ENCODE measurements at regions not wholly inside any gene's neighbourhood (a gene's known extent, or its start where the extent isn't known, plus 50 kb on each side); places are given as distances from the start of the nearest gene placed in this dataset.
"Not testable (repeated sequence)": the region's sequence is repeated elsewhere in the genome, so short reads cannot be mapped to it uniquely, and the experiment has no call there.

- DNase-seq (ENCODE audit: low spot score), result no peak
These were observed 91.3 kb upstream of the DCLK2 start for GRCh38 chr4:149986917-149987316.

GRCh38 chr4:149987330-149988086, 90.7 kb upstream of the DCLK2 start:
- DNase-seq (ENCODE audit: low spot score), result peak; percentile 14

- no peak for DNase-seq (ENCODE audit: low spot score)
These were observed 90.2 kb upstream of the DCLK2 start for GRCh38 chr4:149988087-149988410.

- DNase-seq (ENCODE audit: low spot score), result peak; percentile 84
These were observed 85.2 kb upstream of the DCLK2 start for GRCh38 chr4:149993030-149993429.

- DNase-seq (ENCODE audit: low spot score), result no peak
These were observed 83.0 kb upstream of the DCLK2 start for GRCh38 chr4:149995134-149995756.

- DNase-seq (ENCODE audit: low spot score), result peak; percentile 95
These were observed 80.3 kb upstream of the DCLK2 start for GRCh38 chr4:149997881-149998421.

GRCh38 chr4:149999485-150000074, 78.7 kb upstream of the DCLK2 start:
- peak; percentile 74 for DNase-seq (ENCODE audit: low spot score)

- peak; percentile 92 for DNase-seq (ENCODE audit: low spot score)
These were observed 76.4 kb upstream of the DCLK2 start for GRCh38 chr4:150001815-150002214.

GRCh38 chr4:150002561-150002960, 75.7 kb upstream of the DCLK2 start:
- peak; percentile 20 for DNase-seq (ENCODE audit: low spot score)

- peak; percentile 80 for DNase-seq (ENCODE audit: low spot score)
These were observed 73.8 kb upstream of the DCLK2 start for GRCh38 chr4:150004481-150004880.

GRCh38 chr4:150005537-150005936, 72.7 kb upstream of the DCLK2 start:
- DNase-seq (ENCODE audit: low spot score), result no peak

- DNase-seq (ENCODE audit: low spot score), result no peak
These were observed 72.0 kb upstream of the DCLK2 start for GRCh38 chr4:150006197-150006596.

GRCh38 chr4:150007512-150007911, 70.7 kb upstream of the DCLK2 start:
- peak; percentile 97 for DNase-seq (ENCODE audit: low spot score)

GRCh38 chr4:150008546-150008945, 69.7 kb upstream of the DCLK2 start:
- DNase-seq (ENCODE audit: low spot score), result peak; percentile 74

- peak; percentile 15 for DNase-seq (ENCODE audit: low spot score)
These were observed 68.7 kb upstream of the DCLK2 start for GRCh38 chr4:150009533-150009932.

GRCh38 chr4:150010525-150011126, 67.6 kb upstream of the DCLK2 start:
- DNase-seq (ENCODE audit: low spot score), result peak; percentile 78

GRCh38 chr4:150012851-150013360, 65.3 kb upstream of the DCLK2 start:
- DNase-seq (ENCODE audit: low spot score), result no peak

- not testable (repeated sequence) for DNase-seq (ENCODE audit: low spot score)
These were observed 62.3 kb upstream of the DCLK2 start for GRCh38 chr4:150015910-150016309.

- DNase-seq (ENCODE audit: low spot score), result not testable (repeated sequence)
These were observed 61.6 kb upstream of the DCLK2 start for GRCh38 chr4:150016621-150017020.

- DNase-seq (ENCODE audit: low spot score), result no peak
These were observed 60.0 kb upstream of the DCLK2 start for GRCh38 chr4:150018257-150018656.

GRCh38 chr4:150021483-150021882, 56.8 kb upstream of the DCLK2 start:
- no peak for DNase-seq (ENCODE audit: low spot score)

- no peak for DNase-seq (ENCODE audit: low spot score)
These were observed 54.8 kb upstream of the DCLK2 start for GRCh38 chr4:150023489-150023888.

Measured in kidney tubule cell (primary cell).